Stimulated activated CD8-positive, alpha-beta memory T cell treated with anti-CD3 and anti-CD28 coated beads, Interleukin-2, amount 100 ng/mL, for 48 hours (primary cell): ENCODE measurements at regions not wholly inside any gene's neighbourhood (a gene's known extent, or its start where the extent isn't known, plus 50 kb on each side); places are given as distances from the start of the nearest gene placed in this dataset.
"Not testable (repeated sequence)": the region's sequence is repeated elsewhere in the genome, so short reads cannot be mapped to it uniquely, and the experiment has no call there.

Source experiments
- DNase-seq, 2 donors: peaks; one replicate each; pipeline ENCODE4 v3.0.0-alpha.2; 2020; ENCODE audit warnings: low read depth in 2 of 2

DNA sequence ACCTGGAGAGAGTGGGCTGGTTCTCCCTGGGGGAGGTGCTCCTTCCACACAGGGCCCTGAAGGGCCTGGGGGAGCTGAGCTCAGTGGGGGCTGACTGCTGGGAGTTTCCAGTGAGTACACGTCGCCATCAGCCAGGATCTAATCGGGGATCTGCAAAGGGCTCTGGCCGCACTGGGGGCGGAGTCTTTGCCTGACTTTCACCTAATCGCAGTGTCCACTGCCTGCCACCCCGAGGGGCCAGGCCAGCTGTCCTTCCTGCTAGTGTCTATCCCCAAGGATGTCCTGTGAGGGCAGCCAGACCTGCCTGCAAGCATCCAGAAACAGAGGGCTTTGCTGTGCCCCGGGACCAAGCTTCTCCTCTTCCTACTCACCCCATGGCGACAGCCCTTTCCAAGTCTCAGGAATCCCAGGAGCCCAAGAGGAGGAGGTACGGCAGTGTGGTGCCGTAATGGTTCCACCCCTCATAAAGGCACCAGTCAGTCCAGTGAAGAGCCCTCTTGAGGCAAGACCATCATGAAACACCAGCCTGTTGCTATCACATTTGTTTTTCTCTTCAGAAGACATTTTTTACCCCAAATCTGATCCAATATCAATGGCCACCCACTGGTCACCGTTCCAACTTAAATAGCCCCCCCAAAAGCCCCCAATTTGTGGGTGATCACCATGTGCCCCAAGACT, 243.1 kb upstream of the ECI2 start:
- DNase-seq = no peak

- DNase-seq = no peak
Observed at GRCh38 chr6:4377603-4378002, 242.2 kb upstream of the ECI2 start.

DNA sequence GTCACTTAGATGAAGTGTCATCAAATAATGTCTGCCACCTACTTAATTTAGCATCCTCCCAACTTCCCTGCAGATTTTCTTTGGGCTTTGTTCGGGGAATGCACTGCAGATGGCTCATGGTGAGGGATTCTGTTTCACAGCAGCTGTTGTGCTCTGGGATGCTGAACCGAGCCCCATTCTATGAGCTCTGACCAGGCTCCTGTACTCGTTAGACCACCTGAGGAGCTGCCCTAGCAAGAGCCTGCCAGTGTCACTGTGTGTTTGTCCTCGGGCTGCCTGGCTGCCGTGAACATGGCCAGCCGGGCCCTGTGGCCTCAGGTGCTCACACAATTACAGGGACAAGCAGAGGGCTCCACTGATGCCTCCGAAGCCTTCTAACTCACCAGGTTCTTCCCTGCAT, 238.8 kb upstream of the ECI2 start:
- no peak for DNase-seq

- DNase-seq = no peak
Observed at GRCh38 chr6:4372866-4373265, 237.5 kb upstream of the ECI2 start.

DNA sequence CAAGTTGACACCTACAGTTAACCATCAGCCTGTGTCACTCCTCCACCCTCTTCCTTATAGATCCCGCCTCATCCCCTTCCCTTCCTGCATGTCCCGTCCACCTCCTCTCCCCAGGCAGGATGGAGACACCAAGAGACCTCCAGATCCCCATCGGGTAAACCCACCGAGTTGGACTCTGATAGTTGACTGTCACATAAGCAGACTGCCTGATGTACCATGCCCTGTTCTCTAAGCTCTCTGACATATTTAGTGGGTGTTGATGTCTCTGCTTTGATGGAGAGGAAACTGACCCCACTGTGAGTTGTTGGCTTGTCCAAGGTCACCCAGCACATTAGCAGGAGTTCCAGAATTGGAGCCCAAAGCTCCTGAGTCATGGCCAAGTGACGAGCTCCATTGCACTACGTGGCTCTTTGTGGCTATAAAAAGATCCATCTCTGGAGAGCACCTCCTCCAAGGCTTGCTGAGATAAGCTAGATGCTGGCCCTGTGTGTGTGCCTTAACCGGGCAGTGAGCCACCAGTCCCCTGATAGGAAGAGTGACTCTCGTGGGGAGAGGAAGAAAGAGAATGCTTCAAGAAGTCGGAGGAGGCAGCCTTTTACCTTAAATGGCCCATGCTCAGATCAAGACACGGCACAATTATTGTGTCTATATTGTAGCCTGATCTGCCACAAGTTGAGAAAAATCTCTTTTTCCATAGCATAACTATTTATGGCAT, 236.0 kb upstream of the ECI2 start:
- DNase-seq = no peak

DNA sequence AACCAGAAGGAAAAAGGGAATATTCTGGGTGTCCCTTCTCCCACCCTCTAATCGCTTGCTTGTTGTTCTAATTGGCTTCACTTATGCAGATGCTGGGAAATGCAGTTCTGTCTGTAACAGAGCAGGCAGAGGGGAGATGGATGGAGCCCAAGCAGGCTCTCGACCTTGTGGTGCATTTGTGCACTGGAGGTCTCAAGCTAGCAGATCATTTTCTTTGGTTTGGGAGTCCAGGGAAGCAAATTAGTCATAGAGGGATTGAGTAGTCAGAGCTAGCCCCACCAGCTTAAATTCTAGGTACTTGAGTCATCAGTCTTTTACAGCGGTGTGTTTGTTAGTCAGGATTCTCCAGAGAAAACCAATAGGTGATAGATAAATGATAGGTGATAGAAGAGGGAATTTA, 234.7 kb upstream of the ECI2 start:
- DNase-seq = no peak

- no peak for DNase-seq
Observed at GRCh38 chr6:4369616-4370015, 234.2 kb upstream of the ECI2 start.

- DNase-seq = no peak
Observed at GRCh38 chr6:4368649-4369048, 233.3 kb upstream of the ECI2 start.

DNA sequence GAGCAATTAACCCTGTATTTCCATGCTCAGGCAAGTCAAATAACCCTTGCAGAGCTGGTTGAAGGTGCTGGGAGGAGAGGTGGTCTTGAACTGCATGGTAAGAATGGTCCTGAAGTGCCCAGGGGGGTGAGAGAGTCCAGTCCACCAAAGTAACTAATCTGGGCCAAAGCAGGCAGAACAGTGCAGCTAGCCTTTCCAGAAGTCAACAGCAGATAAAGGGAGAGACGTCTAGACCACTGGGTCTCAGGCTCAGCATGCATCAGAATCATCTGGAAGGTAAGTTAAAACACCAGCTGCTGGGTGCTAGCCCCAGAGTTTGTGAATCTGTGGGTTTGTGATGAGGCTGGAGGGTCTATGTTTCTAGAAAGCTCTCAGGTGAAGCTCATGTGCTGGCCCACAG, 232.3 kb upstream of the ECI2 start:
- no peak for DNase-seq

DNA sequence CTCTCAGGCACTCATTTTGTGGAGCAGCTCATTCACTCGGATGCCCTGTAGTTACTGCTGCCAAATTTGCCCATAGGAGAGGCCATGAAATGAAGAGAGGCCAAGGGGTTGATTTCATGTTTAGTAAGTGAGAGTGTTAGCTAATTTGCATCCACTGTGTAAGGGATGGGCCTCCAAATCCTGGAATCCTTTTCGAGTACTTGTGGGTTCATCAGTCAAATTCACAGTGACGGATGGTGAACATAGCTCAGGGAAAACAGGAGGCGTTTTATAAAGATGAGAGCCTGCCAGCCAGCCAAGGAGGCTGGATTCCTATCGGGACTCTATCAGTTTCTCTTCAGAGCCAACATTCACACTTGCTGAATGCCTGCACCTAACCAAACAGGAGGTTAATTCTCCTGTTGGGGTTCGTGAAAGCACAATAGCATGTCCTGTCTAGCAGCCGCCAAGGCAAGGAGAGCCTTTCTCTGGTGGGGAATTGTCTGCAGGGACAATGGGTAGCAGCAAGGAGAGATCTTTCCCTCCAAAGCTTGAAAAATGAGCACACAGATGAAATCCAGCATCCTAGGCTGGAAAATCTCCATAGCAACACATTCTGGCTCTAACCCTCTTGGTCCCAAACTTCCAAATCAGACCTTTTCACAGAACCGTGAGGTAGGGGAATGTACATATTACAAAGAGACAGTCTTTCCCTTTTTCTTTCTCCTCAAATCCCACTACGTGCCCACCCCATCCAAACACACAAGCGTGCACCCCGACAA, 231.4 kb upstream of the ECI2 start:
- DNase-seq = no peak

- no peak for DNase-seq
Observed at GRCh38 chr6:4365686-4366085, 230.3 kb upstream of the ECI2 start.

- no peak for DNase-seq
Observed at GRCh38 chr6:4364711-4365110, 229.3 kb upstream of the ECI2 start.

DNA sequence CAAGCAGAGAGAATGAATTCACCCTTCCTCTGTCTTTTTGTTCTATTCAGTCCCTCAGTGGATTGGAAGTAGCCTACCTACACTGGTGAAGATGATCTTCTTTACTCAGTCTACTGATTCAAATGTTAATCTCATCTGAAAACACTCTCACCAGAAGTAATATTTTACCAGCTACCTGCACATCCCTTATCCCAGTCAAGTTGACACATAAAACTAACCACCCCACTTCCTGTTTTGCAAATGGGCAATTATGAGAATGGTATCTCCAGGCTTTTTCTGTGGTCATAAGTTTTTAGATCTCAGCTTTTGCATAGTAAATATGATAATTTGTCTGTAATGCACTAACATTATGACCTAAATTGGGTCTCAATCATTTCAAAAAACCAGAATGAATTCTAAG, 228.8 kb upstream of the ECI2 start:
- DNase-seq = no peak

DNA sequence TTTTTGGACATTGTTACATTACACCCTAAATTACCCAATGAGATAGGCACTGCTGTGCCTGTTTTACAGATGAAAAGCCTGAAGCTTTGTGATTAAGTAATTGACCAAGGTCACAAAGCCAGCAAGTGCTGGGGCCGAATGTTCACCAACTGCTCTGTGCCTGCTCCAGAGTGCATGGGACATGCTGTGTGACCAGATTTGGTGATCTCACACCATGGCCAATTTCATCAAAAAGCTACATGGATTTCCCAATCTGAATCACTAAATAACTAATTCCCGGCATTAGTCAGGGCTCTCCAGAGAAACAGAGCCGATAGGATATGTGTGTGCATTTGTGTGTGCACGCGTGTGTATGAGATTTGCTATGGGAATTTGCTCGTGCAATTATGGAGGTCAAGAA, 228.3 kb upstream of the ECI2 start:
- DNase-seq = no peak

DNA sequence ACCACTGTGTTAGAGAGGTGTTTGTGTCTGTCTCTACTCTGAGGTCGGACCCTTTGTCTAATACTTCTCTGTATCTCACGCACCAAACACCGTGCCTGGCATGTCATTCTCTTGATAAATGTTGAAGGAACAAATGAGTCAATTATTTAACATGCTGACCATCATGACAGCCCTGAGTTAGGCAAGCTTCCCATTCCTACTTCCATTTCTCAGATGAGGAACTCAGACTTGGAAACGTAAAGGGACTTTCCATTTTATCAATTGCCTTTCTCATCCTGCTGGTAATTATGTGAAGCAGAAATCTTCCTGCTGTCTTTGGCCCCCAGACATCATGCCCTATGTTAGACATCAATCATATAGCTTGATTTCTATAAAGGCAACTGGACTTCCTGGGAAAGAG, 227.0 kb upstream of the ECI2 start:
- no peak for DNase-seq

DNA sequence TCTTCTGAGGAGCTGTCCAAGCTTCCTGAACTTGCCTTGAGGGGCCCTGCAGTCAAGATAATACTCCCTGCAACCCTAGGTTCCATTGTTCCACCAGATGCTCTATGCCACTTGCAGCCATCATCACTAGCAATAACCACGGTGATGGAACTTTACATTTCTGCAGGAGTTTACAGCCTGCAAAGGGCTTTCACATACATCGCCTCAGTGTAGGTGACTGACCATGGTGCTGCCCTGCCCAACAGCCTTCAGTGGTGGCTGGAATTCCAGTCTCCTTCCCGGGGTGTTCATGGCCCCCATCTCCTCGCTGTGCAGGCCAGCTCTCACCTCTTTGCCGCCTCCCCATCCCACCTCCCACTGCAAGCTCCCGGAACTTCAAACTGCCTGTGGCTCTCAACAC, 225.5 kb upstream of the ECI2 start:
- no peak for DNase-seq

- no peak for DNase-seq
Observed at GRCh38 chr6:4359108-4359730, 223.8 kb upstream of the ECI2 start.

GRCh38 chr6:4358414-4359107, 223.2 kb upstream of the ECI2 start:
- DNase-seq = peak in 1 of 2 donors; percentile 11

GRCh38 chr6:4357660-4358152, 222.3 kb upstream of the ECI2 start:
- DNase-seq = not testable (repeated sequence)

DNA sequence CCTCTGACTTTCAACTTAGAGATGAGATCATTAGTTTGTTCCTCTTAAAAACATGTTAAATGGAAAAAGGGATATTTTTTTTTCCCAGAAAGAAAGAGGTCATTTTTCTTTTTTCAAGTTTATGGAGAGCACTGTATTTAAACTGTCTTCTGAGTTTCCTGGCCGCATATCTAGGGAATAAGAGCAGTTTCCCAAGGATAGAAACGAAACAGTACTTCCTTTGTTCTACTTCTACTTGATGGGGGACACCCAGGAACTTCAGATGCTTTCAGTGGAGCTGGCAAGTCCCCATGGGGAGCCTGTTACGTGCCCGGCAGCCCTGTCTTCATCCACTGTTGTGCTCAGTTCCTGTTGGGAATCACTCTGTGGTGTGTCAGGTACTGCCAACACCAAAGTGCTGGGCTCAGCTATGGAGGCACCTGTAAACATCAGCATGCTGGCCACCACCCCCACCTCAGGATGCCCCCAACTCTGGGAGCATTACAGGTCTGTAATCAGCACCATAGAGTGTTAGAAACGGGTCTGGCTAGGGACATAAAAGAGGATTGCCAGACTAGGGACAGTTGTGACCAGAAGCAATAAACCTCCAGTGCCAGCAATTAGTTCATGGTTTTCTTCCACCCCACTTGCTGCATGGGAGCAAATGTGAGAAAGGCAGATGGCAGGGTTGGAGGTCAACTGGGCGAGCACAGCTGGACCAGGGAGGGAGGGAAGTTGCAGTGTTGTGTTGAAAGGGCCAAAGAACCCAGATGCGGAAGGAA, 221.7 kb upstream of the ECI2 start:
- DNase-seq = no peak

DNA sequence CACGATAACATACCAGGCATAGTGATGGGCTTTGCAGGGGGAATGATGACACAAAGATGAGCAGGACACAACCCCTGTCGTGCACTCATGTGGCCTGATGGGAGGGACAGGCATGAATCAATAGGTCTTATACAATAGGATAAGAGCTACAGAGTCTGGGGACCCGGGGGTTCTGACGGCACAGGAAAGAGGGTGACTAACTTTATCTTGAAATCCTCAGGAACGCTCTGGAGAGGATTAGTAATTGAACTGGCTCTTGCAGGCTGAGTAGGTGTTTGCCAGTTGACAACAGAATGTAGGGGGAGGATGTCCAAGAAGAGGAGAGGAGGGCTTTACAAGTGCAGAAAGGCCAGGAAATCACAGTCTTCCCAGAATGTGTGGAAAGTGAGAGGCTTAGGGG, 219.9 kb upstream of the ECI2 start:
- DNase-seq = no peak
